ENCODE measurements at regions not wholly inside any gene's neighbourhood (a gene's known extent, or its start where the extent isn't known, plus 50 kb on each side); places are given as distances from the start of the nearest gene placed in this dataset.

- peaks cover 8% of the 10 kb centered on the region for H3K79me2 ChIP-seq (ENCODE audit: control insufficient read depth, insufficient read depth, low read length)
- no peaks in the 10 kb centered on the region for H3K9me1 ChIP-seq (ENCODE audit: control insufficient read depth, extremely low read depth, insufficient read depth, low read length)
- H3K4me1 ChIP-seq (ENCODE audit: control insufficient read depth, extremely low read depth, insufficient read depth, low read length), result peaks cover 20% of the 10 kb centered on the region
- FAIRE-seq (no peak), DNase-seq (ENCODE audit: low read depth, low spot score) (no peak)
- no peak overlapping the region for H3K9ac ChIP-seq (ENCODE audit: control insufficient read depth, extremely low read depth, insufficient read depth, low read length)
- H3K27ac ChIP-seq (ENCODE audit: control insufficient read depth, insufficient read depth, low read length), result no peak overlapping the region
- H3K4me2 ChIP-seq (ENCODE audit: control insufficient read depth, extremely low read depth, insufficient read depth, low read depth, low read length), result no peak overlapping the region
- no peaks in the 10 kb centered on the region for H3K9me3 ChIP-seq (ENCODE audit: control insufficient read depth, low read depth, low read length)
- dilution Hi-C loops (cut with MboI; ENCODE audit: extremely low pct_ligation_motif_present, low sequenced_read_pairs), result no loop called here
- no peaks in the 10 kb centered on the region for H3K36me3 ChIP-seq (ENCODE audit: control insufficient read depth in 2 of 2, extremely low read depth in 1 of 2, insufficient read depth in 2 of 2, low read length in 2 of 2)
- no peaks in the 10 kb centered on the region for H3K27me3 ChIP-seq (ENCODE audit: control insufficient read depth, extremely low read depth, insufficient read depth, low read length)
- H3K4me3 ChIP-seq (ENCODE audit: control insufficient read depth in 2 of 3, extremely low read depth in 1 of 3, insufficient read depth in 2 of 3, low read depth in 1 of 3, low read length in 3 of 3), result no peak overlapping the region
- no peak overlapping the region for H2AFZ ChIP-seq (ENCODE audit: control insufficient read depth, low read length)
- TF ChIP-seq EZH2 (IDR thresholded peaks at IDR 0.05; ENCODE audit: low read length) (no peak), CTCF (optimal IDR thresholded peaks at IDR 0.05 in 1 of 3, IDR thresholded peaks at IDR 0.05 in 1 of 3, conservative IDR thresholded peaks at IDR 0.05 in 1 of 3; ENCODE audit: extremely low read depth in 1 of 3, insufficient read depth in 2 of 3, low read length in 3 of 3) (no peak)
- H4K20me1 ChIP-seq (ENCODE audit: control insufficient read depth, extremely low read depth, insufficient read depth, low read length), result no peaks in the 10 kb centered on the region
These were observed 164.8 kb upstream of the PGRMC2 start for GRCh38 chr4:128452415-128452814.

GRCh38 chr4:128451270-128451905, 163.8 kb upstream of the PGRMC2 start:
- Histone ChIP-seq H3K9ac (ENCODE audit: control insufficient read depth, extremely low read depth, insufficient read depth, low read length) (no peak overlapping the region), H3K36me3 (ENCODE audit: control insufficient read depth in 2 of 2, extremely low read depth in 1 of 2, insufficient read depth in 2 of 2, low read length in 2 of 2) (no peaks in the 10 kb centered on the region), H3K79me2 (ENCODE audit: control insufficient read depth, insufficient read depth, low read length) (peaks cover 7% of the 10 kb centered on the region), H2AFZ (ENCODE audit: control insufficient read depth, low read length) (no peak overlapping the region), H3K27me3 (ENCODE audit: control insufficient read depth, extremely low read depth, insufficient read depth, low read length) (no peaks in the 10 kb centered on the region), H3K4me2 (ENCODE audit: control insufficient read depth, extremely low read depth, insufficient read depth, low read depth, low read length) (no peak overlapping the region), H4K20me1 (ENCODE audit: control insufficient read depth, extremely low read depth, insufficient read depth, low read length) (no peaks in the 10 kb centered on the region), H3K9me3 (ENCODE audit: control insufficient read depth, low read depth, low read length) (no peaks in the 10 kb centered on the region), H3K4me1 (ENCODE audit: control insufficient read depth, extremely low read depth, insufficient read depth, low read length) (peaks cover 20% of the 10 kb centered on the region), H3K4me3 (ENCODE audit: control insufficient read depth in 2 of 3, extremely low read depth in 1 of 3, insufficient read depth in 2 of 3, low read depth in 1 of 3, low read length in 3 of 3) (no peak overlapping the region), H3K27ac (ENCODE audit: control insufficient read depth, insufficient read depth, low read length) (no peak overlapping the region), H3K9me1 (ENCODE audit: control insufficient read depth, extremely low read depth, insufficient read depth, low read length) (no peaks in the 10 kb centered on the region)
- dilution Hi-C loops (cut with MboI; ENCODE audit: extremely low pct_ligation_motif_present, low sequenced_read_pairs), result no loop called here
- TF ChIP-seq EZH2 (IDR thresholded peaks at IDR 0.05; ENCODE audit: low read length), result no peak
- TF ChIP-seq CTCF (optimal IDR thresholded peaks at IDR 0.05 in 1 of 3, IDR thresholded peaks at IDR 0.05 in 1 of 3, conservative IDR thresholded peaks at IDR 0.05 in 1 of 3; ENCODE audit: extremely low read depth in 1 of 3, insufficient read depth in 2 of 3, low read length in 3 of 3), result no peak
- no peak for DNase-seq (ENCODE audit: low read depth, low spot score)
- no peak for FAIRE-seq

All from keratinocyte (primary cell).